AG04450 (cell line): ENCODE measurements at regions not wholly inside any gene's neighbourhood (a gene's known extent, or its start where the extent isn't known, plus 50 kb on each side); places are given as distances from the start of the nearest gene placed in this dataset.

Experiments used
- CTCF ChIA-PET: fragments of 300-600, 350-600 bp; formaldehyde crosslinking; extraction: SDS; loops from one replicate; lab custom pipeline; 2022; ENCODE audit warnings: antibody characterized with exemption, inconsistent platforms; lab: Charles Lee
- POLR2A ChIA-PET: fragments of 350-600 bp; formaldehyde crosslinking; extraction: SDS; loops from one replicate; lab custom pipeline; 2021; ENCODE audit warnings: antibody characterized with exemption, inconsistent platforms; lab: Yijun Ruan, JAX
- DNase-seq: peaks from one replicate; pipeline ENCODE4 v3.0.0-alpha.2; 2011; ENCODE audit warnings: low read depth, low spot score
- H3K27ac ChIP-seq: one replicate; pipeline ENCODE4 v1.5.1; 2012; ENCODE audit warnings: low read depth, low read length, control low read depth
- H3K27me3 ChIP-seq: one replicate; pipeline ENCODE4 v1.6.0; 2012; ENCODE audit warnings: low read length; ENCODE audit not compliant: control insufficient read depth, insufficient read depth
- H3K4me3 ChIP-seq: 2 replicates; pipeline ENCODE4 v1.5.1; 2011; ENCODE audit warnings: mild to moderate bottlenecking, low read depth, low read length, control low read depth
- H3K9me3 ChIP-seq: 2 replicates; pipeline ENCODE4 v1.5.1; 2012; ENCODE audit warnings: low read length; ENCODE audit not compliant: control insufficient read depth, insufficient read depth
- TF ChIP-seq, protein P1 (sequence below): IDR thresholded peaks from 2 replicates; pipeline ENCODE4 v1.5.1; 2011; ENCODE audit warnings: low read depth, low read length, control low read depth, inconsistent platforms

- TF ChIP-seq, protein P1, sequence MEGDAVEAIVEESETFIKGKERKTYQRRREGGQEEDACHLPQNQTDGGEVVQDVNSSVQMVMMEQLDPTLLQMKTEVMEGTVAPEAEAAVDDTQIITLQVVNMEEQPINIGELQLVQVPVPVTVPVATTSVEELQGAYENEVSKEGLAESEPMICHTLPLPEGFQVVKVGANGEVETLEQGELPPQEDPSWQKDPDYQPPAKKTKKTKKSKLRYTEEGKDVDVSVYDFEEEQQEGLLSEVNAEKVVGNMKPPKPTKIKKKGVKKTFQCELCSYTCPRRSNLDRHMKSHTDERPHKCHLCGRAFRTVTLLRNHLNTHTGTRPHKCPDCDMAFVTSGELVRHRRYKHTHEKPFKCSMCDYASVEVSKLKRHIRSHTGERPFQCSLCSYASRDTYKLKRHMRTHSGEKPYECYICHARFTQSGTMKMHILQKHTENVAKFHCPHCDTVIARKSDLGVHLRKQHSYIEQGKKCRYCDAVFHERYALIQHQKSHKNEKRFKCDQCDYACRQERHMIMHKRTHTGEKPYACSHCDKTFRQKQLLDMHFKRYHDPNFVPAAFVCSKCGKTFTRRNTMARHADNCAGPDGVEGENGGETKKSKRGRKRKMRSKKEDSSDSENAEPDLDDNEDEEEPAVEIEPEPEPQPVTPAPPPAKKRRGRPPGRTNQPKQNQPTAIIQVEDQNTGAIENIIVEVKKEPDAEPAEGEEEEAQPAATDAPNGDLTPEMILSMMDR: no peak
- Histone ChIP-seq H3K9me3 (no peaks in the 10 kb centered on the region), H3K4me3 (no peak overlapping the region), H3K27ac (no peak overlapping the region), H3K27me3 (no peaks in the 10 kb centered on the region)
- ChIA-PET POLR2A (no interaction called here), CTCF (no interaction called here)
- no peak for DNase-seq
Measured at GRCh38 chr6:113653275-113653674, 203.9 kb upstream of the MARCKS start.

DNA sequence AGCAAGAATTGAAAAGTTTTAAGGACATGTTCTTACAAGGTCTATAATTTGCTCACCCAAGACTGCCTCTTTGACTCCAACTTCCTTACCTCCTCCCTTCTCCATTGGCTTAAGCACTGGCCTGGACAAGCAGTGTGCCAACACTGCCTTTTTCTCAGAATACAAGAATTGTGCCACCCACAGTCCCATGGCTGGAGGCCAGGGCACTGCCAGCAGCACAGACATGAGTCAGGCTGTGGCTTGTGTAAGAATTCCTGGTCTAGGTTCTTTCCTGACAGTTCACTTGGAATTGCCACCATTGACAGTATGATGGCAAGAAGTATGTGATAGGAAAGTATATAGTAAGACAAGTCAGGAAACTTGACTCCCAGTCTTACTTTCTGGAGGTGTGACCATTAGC lies 202.7 kb upstream of the MARCKS start:
- ChIA-PET CTCF (no interaction called here), POLR2A (no interaction called here)
- Histone ChIP-seq H3K9me3 (no peaks in the 10 kb centered on the region), H3K27ac (no peak overlapping the region), H3K4me3 (no peak overlapping the region), H3K27me3 (no peaks in the 10 kb centered on the region)
- no peak for DNase-seq
- TF ChIP-seq, protein P1: no peak

GRCh38 chr6:113655761-113656160 lies 201.4 kb upstream of the MARCKS start:
- Histone ChIP-seq H3K27me3 (no peaks in the 10 kb centered on the region), H3K4me3 (no peak overlapping the region), H3K9me3 (no peaks in the 10 kb centered on the region), H3K27ac (no peak overlapping the region)
- ChIA-PET CTCF (no interaction called here), POLR2A (no interaction called here)
- DNase-seq: no peak
- TF ChIP-seq, protein P1: no peak

DNA sequence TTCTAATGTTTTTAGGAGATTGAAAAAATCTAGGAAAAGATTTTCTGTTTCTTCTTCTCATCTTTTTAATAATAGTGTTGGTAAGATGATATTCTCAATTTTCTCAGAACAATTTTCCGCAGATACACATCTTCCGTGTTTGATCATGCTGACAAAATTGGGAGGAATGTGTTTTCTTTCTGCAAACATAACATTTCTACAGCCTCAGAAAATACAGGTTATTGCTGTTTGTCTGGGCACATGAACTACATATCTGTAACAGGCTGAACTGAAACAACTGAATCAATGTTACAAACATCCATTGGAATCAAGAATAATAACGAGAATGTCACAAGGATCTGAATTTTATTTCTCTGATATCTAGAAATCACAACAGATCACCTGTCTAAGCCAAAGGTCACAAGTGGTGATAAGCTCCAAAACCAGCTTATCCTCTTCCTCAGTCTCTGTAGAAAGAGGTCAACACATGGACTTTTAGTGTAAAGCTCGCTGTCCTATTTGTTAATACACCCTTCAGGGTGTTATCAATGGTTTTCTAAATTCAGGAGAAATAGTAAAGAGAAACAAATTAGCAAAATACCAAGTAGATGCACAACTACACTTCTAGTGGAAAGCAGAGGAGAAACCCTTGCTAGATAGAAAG lies 197.3 kb upstream of the MARCKS start:
- Histone ChIP-seq H3K27ac (no peak overlapping the region), H3K9me3 (no peaks in the 10 kb centered on the region), H3K27me3 (no peaks in the 10 kb centered on the region), H3K4me3 (no peak overlapping the region)
- DNase-seq: no peak
- TF ChIP-seq, protein P1: no peak
- POLR2A ChIA-PET: no interaction called here
- CTCF ChIA-PET: interaction anchor here (0.6 kb wide), 1 partner anchor 27 kb away, joined by 3 read pairs; no protein-coding TSS in a partner anchor

DNA sequence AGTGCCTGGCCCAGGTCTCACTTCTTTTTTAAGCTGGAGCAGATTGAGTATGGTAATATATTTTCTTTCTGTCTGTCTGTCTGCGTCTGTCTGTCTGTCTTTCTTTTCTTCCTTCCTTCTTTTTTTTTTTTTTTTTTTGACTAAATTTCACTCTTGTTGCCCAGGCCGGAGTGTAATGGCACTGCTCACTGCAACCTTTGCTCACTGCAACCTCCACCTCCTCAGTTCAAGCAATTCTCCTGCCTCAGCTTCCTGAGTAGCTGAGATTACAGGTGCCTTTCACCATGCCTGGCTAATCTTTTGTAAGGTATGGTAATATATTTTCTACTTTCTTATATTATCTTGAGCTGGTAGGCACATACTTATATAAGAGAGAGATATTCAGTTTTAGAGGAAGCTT lies 196.3 kb upstream of the MARCKS start:
- POLR2A ChIA-PET: no interaction called here
- Histone ChIP-seq H3K4me3 (no peak overlapping the region), H3K9me3 (no peaks in the 10 kb centered on the region), H3K27ac (no peak overlapping the region), H3K27me3 (no peaks in the 10 kb centered on the region)
- TF ChIP-seq, protein P1: no peak
- DNase-seq: no peak
- CTCF ChIA-PET: no interaction called here
